ENCODE measurements at regions not wholly inside any gene's neighbourhood (a gene's known extent, or its start where the extent isn't known, plus 50 kb on each side); places are given as distances from the start of the nearest gene placed in this dataset.
"Not testable (repeated sequence)": the region's sequence is repeated elsewhere in the genome, so short reads cannot be mapped to it uniquely, and the experiment has no call there.

DNA sequence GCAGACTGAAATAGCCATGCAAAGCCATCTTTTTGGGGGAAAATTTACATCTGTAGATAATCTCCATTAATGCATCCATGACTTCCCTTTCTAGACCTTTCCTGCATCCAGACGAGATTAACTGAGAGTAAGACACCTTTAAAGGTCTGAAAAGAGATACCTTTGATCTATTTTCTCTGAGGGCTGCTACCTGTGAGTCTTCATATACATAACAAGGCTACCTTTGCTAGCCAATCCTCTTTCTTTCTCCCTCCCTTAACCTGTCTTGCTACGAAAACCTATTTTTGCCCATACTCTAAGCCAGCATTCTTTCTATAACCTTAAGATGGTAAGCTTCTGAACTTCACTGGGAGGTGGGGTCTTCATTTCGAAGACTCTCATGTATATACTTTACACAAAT is 908.5 kb upstream of the FBXO33 start:
- DNase-seq, result no peak
- H3K4me1 ChIP-seq, result no peaks in the 10 kb centered on the region
- TF ChIP-seq, protein P1, sequence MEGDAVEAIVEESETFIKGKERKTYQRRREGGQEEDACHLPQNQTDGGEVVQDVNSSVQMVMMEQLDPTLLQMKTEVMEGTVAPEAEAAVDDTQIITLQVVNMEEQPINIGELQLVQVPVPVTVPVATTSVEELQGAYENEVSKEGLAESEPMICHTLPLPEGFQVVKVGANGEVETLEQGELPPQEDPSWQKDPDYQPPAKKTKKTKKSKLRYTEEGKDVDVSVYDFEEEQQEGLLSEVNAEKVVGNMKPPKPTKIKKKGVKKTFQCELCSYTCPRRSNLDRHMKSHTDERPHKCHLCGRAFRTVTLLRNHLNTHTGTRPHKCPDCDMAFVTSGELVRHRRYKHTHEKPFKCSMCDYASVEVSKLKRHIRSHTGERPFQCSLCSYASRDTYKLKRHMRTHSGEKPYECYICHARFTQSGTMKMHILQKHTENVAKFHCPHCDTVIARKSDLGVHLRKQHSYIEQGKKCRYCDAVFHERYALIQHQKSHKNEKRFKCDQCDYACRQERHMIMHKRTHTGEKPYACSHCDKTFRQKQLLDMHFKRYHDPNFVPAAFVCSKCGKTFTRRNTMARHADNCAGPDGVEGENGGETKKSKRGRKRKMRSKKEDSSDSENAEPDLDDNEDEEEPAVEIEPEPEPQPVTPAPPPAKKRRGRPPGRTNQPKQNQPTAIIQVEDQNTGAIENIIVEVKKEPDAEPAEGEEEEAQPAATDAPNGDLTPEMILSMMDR (IDR thresholded peaks at IDR 0.05; ENCODE audit: low read depth, low read length), result no peak
- H3K4me3 ChIP-seq (ENCODE audit: low read depth, low read length), result no peak overlapping the region
- H3K36me3 ChIP-seq, result no peaks in the 10 kb centered on the region
- no peaks in the 10 kb centered on the region for H3K9me3 ChIP-seq
- no peaks in the 10 kb centered on the region for H3K27me3 ChIP-seq

DNA sequence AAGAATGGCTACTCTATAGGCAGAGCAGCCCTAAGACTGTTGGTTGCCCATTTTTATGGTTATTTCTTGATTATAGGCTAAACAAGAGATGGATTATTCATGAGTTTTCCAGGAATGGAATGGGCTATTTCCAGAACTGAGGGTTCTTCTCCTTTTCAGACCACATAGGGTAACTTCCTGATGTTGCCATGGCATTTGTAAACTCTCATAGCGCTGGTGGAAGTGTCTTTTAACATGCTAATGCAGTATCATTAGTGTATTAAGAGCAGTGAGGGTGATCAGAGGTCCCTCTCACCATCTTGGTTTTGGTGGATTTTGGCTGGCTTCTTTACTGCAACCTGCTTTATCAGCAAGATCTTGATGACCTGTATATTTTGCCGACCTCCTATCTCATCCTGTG is 904.6 kb upstream of the FBXO33 start:
- no peaks in the 10 kb centered on the region for H3K36me3 ChIP-seq
- H3K4me1 ChIP-seq, result no peaks in the 10 kb centered on the region
- no peak overlapping the region for H3K4me3 ChIP-seq (ENCODE audit: low read depth, low read length)
- no peaks in the 10 kb centered on the region for H3K27me3 ChIP-seq
- no peak for DNase-seq
- TF ChIP-seq, protein P1 (IDR thresholded peaks at IDR 0.05; ENCODE audit: low read depth, low read length), result no peak
- no peaks in the 10 kb centered on the region for H3K9me3 ChIP-seq

DNA sequence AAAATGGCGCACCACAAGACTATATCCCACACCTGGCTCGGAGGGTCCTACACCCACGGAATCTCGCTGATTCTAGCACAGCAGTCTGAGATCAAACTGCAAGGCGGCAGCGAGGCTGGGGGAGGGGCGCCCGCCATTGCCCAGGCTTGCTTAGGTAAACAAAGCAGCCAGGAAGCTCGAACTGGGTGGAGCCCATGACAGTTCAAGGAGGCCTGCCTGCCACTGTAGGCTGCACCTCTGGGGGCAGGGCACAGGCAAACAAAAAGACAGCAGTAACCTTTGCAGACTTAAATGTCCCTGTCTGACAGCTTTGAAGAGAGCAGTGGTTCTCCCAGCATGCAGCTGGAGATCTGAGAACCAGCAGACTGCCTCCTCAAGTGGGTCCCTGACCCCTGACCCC is 894.3 kb upstream of the FBXO33 start:
- H3K9me3 ChIP-seq; DNase-seq; H3K4me1 ChIP-seq; H3K36me3 ChIP-seq; H3K4me3 ChIP-seq (ENCODE audit: low read depth, low read length); H3K27me3 ChIP-seq: not testable (repeated sequence)

DNA sequence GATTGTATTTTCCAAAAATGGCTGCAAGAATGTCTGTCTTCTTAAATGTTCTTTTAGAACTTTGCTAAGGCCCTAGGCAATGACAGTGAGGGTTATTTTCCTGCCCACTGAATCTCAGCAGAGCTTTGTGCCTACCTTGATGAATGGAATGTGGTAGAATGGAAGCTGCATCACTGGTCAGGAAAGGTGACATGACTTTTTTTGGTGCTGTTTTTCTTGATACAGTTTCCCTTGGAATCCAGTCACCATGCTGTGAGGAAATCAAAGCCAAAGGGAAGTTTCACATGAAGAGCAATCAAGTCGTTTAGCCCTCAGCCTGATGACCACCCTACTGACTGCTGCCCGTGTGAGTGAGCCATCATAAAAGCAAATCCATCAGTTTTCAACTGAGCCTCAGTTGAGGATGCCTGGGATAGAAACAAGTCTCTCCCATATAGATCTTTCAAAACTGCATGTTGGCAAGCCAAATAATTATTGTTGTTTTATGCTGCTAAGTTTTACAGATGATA is 886.0 kb upstream of the FBXO33 start:
- Histone ChIP-seq H3K27me3 (no peaks in the 10 kb centered on the region), H3K4me3 (ENCODE audit: low read depth, low read length) (no peak overlapping the region), H3K4me1 (no peaks in the 10 kb centered on the region), H3K36me3 (no peaks in the 10 kb centered on the region), H3K9me3 (no peaks in the 10 kb centered on the region)
- TF ChIP-seq, protein P1 (IDR thresholded peaks at IDR 0.05; ENCODE audit: low read depth, low read length), result no peak
- no peak for DNase-seq

DNA sequence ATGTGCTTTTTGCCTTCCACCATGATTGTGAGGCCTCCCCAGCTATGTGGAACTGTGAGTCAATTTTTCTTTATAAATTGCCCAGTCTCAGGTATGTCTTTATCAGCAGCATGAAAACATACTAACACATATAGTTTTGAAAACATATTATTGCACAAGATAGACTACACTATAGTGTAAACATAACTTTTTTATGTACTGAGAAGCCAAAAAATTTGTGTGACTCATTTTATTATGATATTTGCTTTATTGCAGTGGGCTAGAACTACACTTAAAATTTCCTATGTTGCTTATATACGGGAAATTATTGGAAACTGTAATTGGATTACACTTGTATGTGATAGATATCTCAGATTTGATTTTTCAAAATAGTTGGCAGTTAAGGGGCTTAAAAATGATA is 885.5 kb upstream of the FBXO33 start:
- DNase-seq, result no peak
- no peaks in the 10 kb centered on the region for H3K4me1 ChIP-seq

DNA sequence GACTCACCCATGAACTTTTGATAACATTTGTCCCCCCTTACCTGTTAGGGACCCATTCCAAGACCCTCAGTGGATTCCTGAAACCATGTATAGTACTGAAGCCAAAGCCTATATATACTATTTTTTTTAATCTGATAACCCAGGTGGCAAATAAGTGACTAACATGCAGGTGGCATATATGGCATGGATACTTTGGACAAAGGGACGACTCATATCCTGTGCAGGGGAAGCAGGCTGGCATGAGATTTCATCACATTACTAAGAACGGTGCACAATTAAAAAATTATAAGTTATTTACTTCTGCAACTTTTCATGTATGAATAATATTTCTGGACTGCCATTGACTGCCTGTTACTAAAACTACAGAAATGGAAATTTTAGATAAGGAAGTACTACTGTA is 880.1 kb upstream of the FBXO33 start:
- Histone ChIP-seq H3K9me3 (no peaks in the 10 kb centered on the region), H3K36me3 (no peaks in the 10 kb centered on the region), H3K4me3 (ENCODE audit: low read depth, low read length) (no peak overlapping the region), H3K27me3 (no peaks in the 10 kb centered on the region), H3K4me1 (no peaks in the 10 kb centered on the region)
- TF ChIP-seq, protein P1 (IDR thresholded peaks at IDR 0.05; ENCODE audit: low read depth, low read length), result no peak
- no peak for DNase-seq

More for the DNA sequence above, 885.5 kb upstream of the FBXO33 start:
- H3K36me3 ChIP-seq, result no peaks in the 10 kb centered on the region
- TF ChIP-seq, protein P1 (IDR thresholded peaks at IDR 0.05; ENCODE audit: low read depth, low read length), result no peak
- no peaks in the 10 kb centered on the region for H3K9me3 ChIP-seq
- no peak overlapping the region for H3K4me3 ChIP-seq (ENCODE audit: low read depth, low read length)
- no peaks in the 10 kb centered on the region for H3K27me3 ChIP-seq

DNA sequence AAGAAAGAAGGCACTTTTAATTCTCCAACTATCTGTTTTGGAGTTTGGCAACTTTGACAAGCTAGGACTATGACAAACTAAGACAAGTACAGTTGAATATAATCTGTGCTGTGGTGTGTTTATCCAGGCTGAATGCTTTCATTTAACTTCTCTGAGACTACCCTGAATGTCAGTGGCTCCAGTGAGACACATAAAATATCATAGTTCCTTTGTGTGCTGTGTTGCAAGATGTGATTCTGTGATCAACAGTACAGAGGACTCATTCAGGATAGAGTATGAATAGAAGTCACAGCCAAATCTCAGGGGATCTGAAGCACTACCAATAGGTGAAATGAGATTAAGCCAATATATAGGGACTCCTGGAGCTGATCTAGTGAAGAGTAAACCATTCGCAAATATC is 876.9 kb upstream of the FBXO33 start:
- DNase-seq, result no peak
- TF ChIP-seq, protein P1 (IDR thresholded peaks at IDR 0.05; ENCODE audit: low read depth, low read length), result no peak

More for the DNA sequence above, 876.9 kb upstream of the FBXO33 start:
- no peaks in the 10 kb centered on the region for H3K27me3 ChIP-seq
- no peaks in the 10 kb centered on the region for H3K9me3 ChIP-seq
- no peak overlapping the region for H3K4me3 ChIP-seq (ENCODE audit: low read depth, low read length)
- H3K36me3 ChIP-seq, result no peaks in the 10 kb centered on the region
- no peaks in the 10 kb centered on the region for H3K4me1 ChIP-seq

Data from BE2C (cell line).